ENCODE measurements at regions not wholly inside any gene's neighbourhood (a gene's known extent, or its start where the extent isn't known, plus 50 kb on each side); places are given as distances from the start of the nearest gene placed in this dataset.

- H3K27ac ChIP-seq: no peak overlapping the region
- H2AFZ ChIP-seq: no peak overlapping the region
- peaks cover 9% of the 10 kb centered on the region for H3K4me1 ChIP-seq (ENCODE audit: insufficient read depth)
- H3K4me2 ChIP-seq: no peak overlapping the region
- 71% methylated on average over 5 of the region's 5 CpGs for WGBS (ENCODE audit: low lambda C conversion rate, missing lambda C conversion rate)
- no peaks in the 10 kb centered on the region for H3K9me3 ChIP-seq (ENCODE audit: low read depth)
- H3K4me3 ChIP-seq: no peak overlapping the region
- H4K20me1 ChIP-seq (ENCODE audit: insufficient read depth, poor library complexity, severe bottlenecking): no peaks in the 10 kb centered on the region
- H3K79me2 ChIP-seq: no peaks in the 10 kb centered on the region
- no peak for DNase-seq (ENCODE audit: low spot score)
- TF ChIP-seq EZH2 (IDR thresholded peaks at IDR 0.05; ENCODE audit: borderline replicate concordance): no peak
- TF ChIP-seq EZH2phosphoT487 (IDR thresholded peaks at IDR 0.05; ENCODE audit: low read depth, severe bottlenecking, unreplicated experiment): no peak
- no peak for TF ChIP-seq CTCF (IDR thresholded peaks at IDR 0.05; ENCODE audit: poor library complexity)
- no peaks in the 10 kb centered on the region for H3K9me2 ChIP-seq (replicated peaks; ENCODE audit: insufficient read depth)
- H3K27me3 ChIP-seq: no peaks in the 10 kb centered on the region
- no peaks in the 10 kb centered on the region for H3K36me3 ChIP-seq (replicated peaks; ENCODE audit: insufficient read depth, low read depth)
Measured at GRCh38 chr3:72114773-72115172, 329.8 kb upstream of the PROK2 start.

GRCh38 chr3:72113964-72114363 lies 329.0 kb upstream of the PROK2 start:
- DNase-seq (ENCODE audit: low spot score): no peak
- H3K27ac ChIP-seq: no peak overlapping the region

GRCh38 chr3:72113564-72113963 lies 328.6 kb upstream of the PROK2 start:
- Histone ChIP-seq H3K9me3 (ENCODE audit: low read depth) (no peaks in the 10 kb centered on the region), H2AFZ (no peak overlapping the region), H3K27me3 (no peaks in the 10 kb centered on the region), H3K79me2 (no peaks in the 10 kb centered on the region), H3K9me2 (replicated peaks; ENCODE audit: insufficient read depth) (no peaks in the 10 kb centered on the region), H3K36me3 (replicated peaks; ENCODE audit: insufficient read depth, low read depth) (no peaks in the 10 kb centered on the region), H4K20me1 (ENCODE audit: insufficient read depth, poor library complexity, severe bottlenecking) (no peaks in the 10 kb centered on the region), H3K27ac (no peak overlapping the region), H3K4me3 (no peak overlapping the region), H3K4me1 (ENCODE audit: insufficient read depth) (peaks cover 5% of the 10 kb centered on the region), H3K4me2 (no peak overlapping the region)
- TF ChIP-seq EZH2 (IDR thresholded peaks at IDR 0.05; ENCODE audit: borderline replicate concordance): no peak
- no peak for TF ChIP-seq CTCF (IDR thresholded peaks at IDR 0.05; ENCODE audit: poor library complexity)
- no peak for TF ChIP-seq EZH2phosphoT487 (IDR thresholded peaks at IDR 0.05; ENCODE audit: low read depth, severe bottlenecking, unreplicated experiment)
- DNase-seq (ENCODE audit: low spot score): no peak
- 89% methylated on average over 1 of the region's 1 CpG for WGBS (ENCODE audit: low lambda C conversion rate, missing lambda C conversion rate)

More at GRCh38 chr3:72113964-72114363, 329.0 kb upstream of the PROK2 start:
- TF ChIP-seq EZH2phosphoT487 (IDR thresholded peaks at IDR 0.05; ENCODE audit: low read depth, severe bottlenecking, unreplicated experiment): no peak
- no peak for TF ChIP-seq CTCF (IDR thresholded peaks at IDR 0.05; ENCODE audit: poor library complexity)
- TF ChIP-seq EZH2 (IDR thresholded peaks at IDR 0.05; ENCODE audit: borderline replicate concordance): no peak
- Histone ChIP-seq H2AFZ (no peak overlapping the region), H3K9me3 (ENCODE audit: low read depth) (no peaks in the 10 kb centered on the region), H3K79me2 (no peaks in the 10 kb centered on the region), H4K20me1 (ENCODE audit: insufficient read depth, poor library complexity, severe bottlenecking) (no peaks in the 10 kb centered on the region), H3K4me1 (ENCODE audit: insufficient read depth) (peaks cover 6% of the 10 kb centered on the region), H3K4me2 (no peak overlapping the region), H3K4me3 (no peak overlapping the region), H3K36me3 (replicated peaks; ENCODE audit: insufficient read depth, low read depth) (no peaks in the 10 kb centered on the region), H3K27me3 (no peaks in the 10 kb centered on the region), H3K9me2 (replicated peaks; ENCODE audit: insufficient read depth) (no peaks in the 10 kb centered on the region)
- 93% methylated on average over 3 of the region's 3 CpGs for WGBS (ENCODE audit: low lambda C conversion rate, missing lambda C conversion rate)

GRCh38 chr3:72112435-72112834 lies 327.5 kb upstream of the PROK2 start:
- no peaks in the 10 kb centered on the region for H3K36me3 ChIP-seq (replicated peaks; ENCODE audit: insufficient read depth, low read depth)
- WGBS (ENCODE audit: low lambda C conversion rate, missing lambda C conversion rate): 90% methylated on average over 3 of the region's 3 CpGs
- H3K4me3 ChIP-seq: no peak overlapping the region
- peaks cover 5% of the 10 kb centered on the region for H3K4me1 ChIP-seq (ENCODE audit: insufficient read depth)
- DNase-seq (ENCODE audit: low spot score): no peak
- no peaks in the 10 kb centered on the region for H3K79me2 ChIP-seq
- no peaks in the 10 kb centered on the region for H3K9me3 ChIP-seq (ENCODE audit: low read depth)
- no peaks in the 10 kb centered on the region for H4K20me1 ChIP-seq (ENCODE audit: insufficient read depth, poor library complexity, severe bottlenecking)
- TF ChIP-seq EZH2 (IDR thresholded peaks at IDR 0.05; ENCODE audit: borderline replicate concordance): no peak
- TF ChIP-seq EZH2phosphoT487 (IDR thresholded peaks at IDR 0.05; ENCODE audit: low read depth, severe bottlenecking, unreplicated experiment): no peak
- no peak for TF ChIP-seq CTCF (IDR thresholded peaks at IDR 0.05; ENCODE audit: poor library complexity)
- H3K27ac ChIP-seq: no peak overlapping the region
- H2AFZ ChIP-seq: no peak overlapping the region
- no peaks in the 10 kb centered on the region for H3K9me2 ChIP-seq (replicated peaks; ENCODE audit: insufficient read depth)
- no peak overlapping the region for H3K4me2 ChIP-seq
- no peaks in the 10 kb centered on the region for H3K27me3 ChIP-seq

Measured in hepatocyte (in vitro differentiated cells).